GM13976 (cell line): ENCODE measurements at regions not wholly inside any gene's neighbourhood (a gene's known extent, or its start where the extent isn't known, plus 50 kb on each side); places are given as distances from the start of the nearest gene placed in this dataset.

ENCODE experiments used
- DNase-seq: peaks from one replicate; pipeline ENCODE4 v3.0.0; 2012; ENCODE audit warnings: low spot score
- CTCF ChIP-seq: IDR thresholded peaks from 2 replicates; pipeline ENCODE4 v1.5.1; 2012; ENCODE audit warnings: borderline replicate concordance, mild to moderate bottlenecking; ENCODE audit not compliant: insufficient read depth; ENCODE audit errors: extremely low read depth, missing control alignments, control extremely low read depth
- in situ Hi-C: fragments of 300-500 bp; cut with MboI; formaldehyde crosslinking; loops from one replicate; pipeline ENCODE4 v1.12.0; 2022; ENCODE audit warnings: low sequenced_read_pairs, mixed read lengths, inconsistent platforms; ENCODE audit not compliant: unreplicated experiment

- in situ Hi-C loops = no loop called here
- no peak for TF ChIP-seq CTCF
- DNase-seq = no peak
These were observed 421.5 kb upstream of the GNPDA2 start for GRCh38 chr4:45147866-45148265.

- no peak for TF ChIP-seq CTCF
- in situ Hi-C loops = no loop called here
- DNase-seq = no peak
These were observed 404.7 kb upstream of the GNPDA2 start for GRCh38 chr4:45131020-45131419.

- in situ Hi-C loops = no loop called here
- TF ChIP-seq CTCF = no peak
- DNase-seq = no peak
These were observed 396.1 kb upstream of the GNPDA2 start for GRCh38 chr4:45122406-45122805.

GRCh38 chr4:45121426-45121975 is 395.1 kb upstream of the GNPDA2 start:
- TF ChIP-seq CTCF = no peak
- in situ Hi-C loops = no loop called here
- DNase-seq = no peak

- in situ Hi-C loops = no loop called here
- TF ChIP-seq CTCF = no peak
- DNase-seq = peak; percentile 22
These were observed 393.8 kb upstream of the GNPDA2 start for GRCh38 chr4:45120163-45120562.

- DNase-seq = no peak
- in situ Hi-C loops = no loop called here
- TF ChIP-seq CTCF = no peak
These were observed 393.0 kb upstream of the GNPDA2 start for GRCh38 chr4:45119376-45119775.

- in situ Hi-C loops = no loop called here
- TF ChIP-seq CTCF = no peak
These were observed 376.4 kb upstream of the GNPDA2 start for GRCh38 chr4:45102716-45103115.

More at GRCh38 chr4:45102716-45103115, 376.4 kb upstream of the GNPDA2 start:
- DNase-seq = no peak
